ENCODE measurements at regions not wholly inside any gene's neighbourhood (a gene's known extent, or its start where the extent isn't known, plus 50 kb on each side); places are given as distances from the start of the nearest gene placed in this dataset.

DNA sequence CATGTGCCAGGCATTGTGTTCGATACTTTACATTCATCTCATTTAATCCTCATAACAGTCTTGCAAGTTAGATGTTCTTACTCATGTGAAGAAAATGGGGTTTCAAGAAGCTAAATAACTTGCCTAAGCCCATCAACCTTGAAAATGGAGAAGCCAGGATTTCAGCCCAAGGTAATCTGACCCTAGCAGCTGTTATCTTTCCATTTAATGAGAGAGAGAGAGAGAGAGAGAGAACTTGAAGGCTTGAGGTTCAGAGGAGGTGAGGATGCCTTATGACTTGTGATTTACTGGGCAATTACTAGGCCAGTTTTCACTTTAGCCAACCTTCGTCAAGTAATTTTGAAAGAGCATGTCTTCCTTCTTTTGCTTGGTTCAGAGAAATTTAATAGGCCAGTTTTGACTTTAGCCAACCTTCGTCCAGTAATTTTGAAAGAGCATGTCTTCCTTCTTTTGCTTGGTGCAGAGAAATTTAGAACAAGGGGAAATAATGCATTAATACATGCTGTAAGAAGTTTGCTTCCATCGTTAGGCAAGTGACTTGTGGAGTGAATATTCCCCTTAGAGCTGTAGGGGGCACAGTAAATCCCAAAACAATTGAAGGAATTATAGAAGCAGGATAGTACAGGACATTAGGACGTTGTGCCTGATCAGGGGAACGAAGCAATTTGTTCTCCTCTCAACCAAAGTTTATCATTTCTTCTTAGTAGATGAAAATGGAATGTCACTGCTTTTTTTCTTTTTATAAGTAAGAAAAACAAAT, 143.0 kb upstream of the BMPER start:
- H3K27ac ChIP-seq (ENCODE audit: control insufficient read depth, insufficient read depth, low read length) = no peak overlapping the region
- dilution Hi-C loops (cut with MboI; ENCODE audit: extremely low pct_ligation_motif_present, low sequenced_read_pairs) = no loop called here
- no peak overlapping the region for H3K4me3 ChIP-seq (ENCODE audit: control insufficient read depth in 2 of 3, extremely low read depth in 1 of 3, insufficient read depth in 2 of 3, low read depth in 1 of 3, low read length in 3 of 3)
- H3K4me2 ChIP-seq (ENCODE audit: control insufficient read depth, extremely low read depth, insufficient read depth, low read depth, low read length) = no peak overlapping the region
- H4K20me1 ChIP-seq (ENCODE audit: control insufficient read depth, extremely low read depth, insufficient read depth, low read length) = no peaks in the 10 kb centered on the region
- TF ChIP-seq EZH2 (IDR thresholded peaks at IDR 0.05; ENCODE audit: low read length) = no peak
- TF ChIP-seq, protein P1, sequence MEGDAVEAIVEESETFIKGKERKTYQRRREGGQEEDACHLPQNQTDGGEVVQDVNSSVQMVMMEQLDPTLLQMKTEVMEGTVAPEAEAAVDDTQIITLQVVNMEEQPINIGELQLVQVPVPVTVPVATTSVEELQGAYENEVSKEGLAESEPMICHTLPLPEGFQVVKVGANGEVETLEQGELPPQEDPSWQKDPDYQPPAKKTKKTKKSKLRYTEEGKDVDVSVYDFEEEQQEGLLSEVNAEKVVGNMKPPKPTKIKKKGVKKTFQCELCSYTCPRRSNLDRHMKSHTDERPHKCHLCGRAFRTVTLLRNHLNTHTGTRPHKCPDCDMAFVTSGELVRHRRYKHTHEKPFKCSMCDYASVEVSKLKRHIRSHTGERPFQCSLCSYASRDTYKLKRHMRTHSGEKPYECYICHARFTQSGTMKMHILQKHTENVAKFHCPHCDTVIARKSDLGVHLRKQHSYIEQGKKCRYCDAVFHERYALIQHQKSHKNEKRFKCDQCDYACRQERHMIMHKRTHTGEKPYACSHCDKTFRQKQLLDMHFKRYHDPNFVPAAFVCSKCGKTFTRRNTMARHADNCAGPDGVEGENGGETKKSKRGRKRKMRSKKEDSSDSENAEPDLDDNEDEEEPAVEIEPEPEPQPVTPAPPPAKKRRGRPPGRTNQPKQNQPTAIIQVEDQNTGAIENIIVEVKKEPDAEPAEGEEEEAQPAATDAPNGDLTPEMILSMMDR (optimal IDR thresholded peaks at IDR 0.05 in 1 of 3, IDR thresholded peaks at IDR 0.05 in 1 of 3, conservative IDR thresholded peaks at IDR 0.05 in 1 of 3; ENCODE audit: extremely low read depth in 1 of 3, insufficient read depth in 2 of 3, low read length in 3 of 3) = no peak
- no peak overlapping the region for H3K9ac ChIP-seq (ENCODE audit: control insufficient read depth, extremely low read depth, insufficient read depth, low read length)
- H3K4me1 ChIP-seq (ENCODE audit: control insufficient read depth, extremely low read depth, insufficient read depth, low read length) = no peaks in the 10 kb centered on the region
- DNase-seq (ENCODE audit: low read depth, low spot score) (no peak), FAIRE-seq (no peak)
- no peaks in the 10 kb centered on the region for H3K36me3 ChIP-seq (ENCODE audit: control insufficient read depth in 2 of 2, extremely low read depth in 1 of 2, insufficient read depth in 2 of 2, low read length in 2 of 2)
- no peaks in the 10 kb centered on the region for H3K9me1 ChIP-seq (ENCODE audit: control insufficient read depth, extremely low read depth, insufficient read depth, low read length)
- H2AFZ ChIP-seq (ENCODE audit: control insufficient read depth, low read length) = no peak overlapping the region
- no peaks in the 10 kb centered on the region for H3K27me3 ChIP-seq (ENCODE audit: control insufficient read depth, extremely low read depth, insufficient read depth, low read length)
- H3K79me2 ChIP-seq (ENCODE audit: control insufficient read depth, insufficient read depth, low read length) = no peaks in the 10 kb centered on the region
- no peaks in the 10 kb centered on the region for H3K9me3 ChIP-seq (ENCODE audit: control insufficient read depth, low read depth, low read length)

DNA sequence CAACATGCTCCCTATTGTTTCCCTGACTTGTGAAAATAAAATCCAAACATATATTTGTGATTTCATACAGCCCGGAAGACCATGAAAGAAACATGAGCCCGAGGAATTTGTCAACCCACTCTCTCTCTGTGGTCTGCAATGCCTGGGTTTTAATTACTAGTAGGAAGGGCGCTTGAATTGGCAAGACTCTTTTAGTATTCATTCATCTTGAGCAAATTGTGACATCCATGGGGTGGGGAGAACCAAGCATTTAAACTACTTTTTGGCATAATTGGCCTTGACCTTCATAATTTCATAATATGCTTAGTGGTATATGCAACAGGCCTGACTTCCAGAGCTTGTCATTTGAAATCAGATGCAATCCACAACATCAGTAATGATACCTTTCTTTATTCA, 142.4 kb upstream of the BMPER start:
- Histone ChIP-seq H3K27me3 (ENCODE audit: control insufficient read depth, extremely low read depth, insufficient read depth, low read length) (no peaks in the 10 kb centered on the region), H3K4me3 (ENCODE audit: control insufficient read depth in 2 of 3, extremely low read depth in 1 of 3, insufficient read depth in 2 of 3, low read depth in 1 of 3, low read length in 3 of 3) (no peak overlapping the region), H3K27ac (ENCODE audit: control insufficient read depth, insufficient read depth, low read length) (no peak overlapping the region), H3K9me3 (ENCODE audit: control insufficient read depth, low read depth, low read length) (no peaks in the 10 kb centered on the region), H3K9ac (ENCODE audit: control insufficient read depth, extremely low read depth, insufficient read depth, low read length) (no peak overlapping the region), H3K4me2 (ENCODE audit: control insufficient read depth, extremely low read depth, insufficient read depth, low read depth, low read length) (no peak overlapping the region), H3K79me2 (ENCODE audit: control insufficient read depth, insufficient read depth, low read length) (no peaks in the 10 kb centered on the region), H4K20me1 (ENCODE audit: control insufficient read depth, extremely low read depth, insufficient read depth, low read length) (no peaks in the 10 kb centered on the region), H2AFZ (ENCODE audit: control insufficient read depth, low read length) (no peak overlapping the region), H3K9me1 (ENCODE audit: control insufficient read depth, extremely low read depth, insufficient read depth, low read length) (no peaks in the 10 kb centered on the region), H3K36me3 (ENCODE audit: control insufficient read depth in 2 of 2, extremely low read depth in 1 of 2, insufficient read depth in 2 of 2, low read length in 2 of 2) (no peaks in the 10 kb centered on the region), H3K4me1 (ENCODE audit: control insufficient read depth, extremely low read depth, insufficient read depth, low read length) (no peaks in the 10 kb centered on the region)
- TF ChIP-seq, protein P1 (optimal IDR thresholded peaks at IDR 0.05 in 1 of 3, IDR thresholded peaks at IDR 0.05 in 1 of 3, conservative IDR thresholded peaks at IDR 0.05 in 1 of 3; ENCODE audit: extremely low read depth in 1 of 3, insufficient read depth in 2 of 3, low read length in 3 of 3) = no peak
- TF ChIP-seq EZH2 (IDR thresholded peaks at IDR 0.05; ENCODE audit: low read length) = no peak
- dilution Hi-C loops (cut with MboI; ENCODE audit: extremely low pct_ligation_motif_present, low sequenced_read_pairs) = no loop called here
- no peak for FAIRE-seq
- DNase-seq (ENCODE audit: low read depth, low spot score) = no peak

Data from keratinocyte (primary cell).